H7 (cell line): ENCODE measurements at regions not wholly inside any gene's neighbourhood (a gene's known extent, or its start where the extent isn't known, plus 50 kb on each side); places are given as distances from the start of the nearest gene placed in this dataset.
A peak's percentile ranks its signal among the peaks of the same experiment; 100 is the strongest.
"Not testable (repeated sequence)": the region's sequence is repeated elsewhere in the genome, so short reads cannot be mapped to it uniquely, and the experiment has no call there.

Experiments used
- DNase-seq: peaks from one replicate; pipeline ENCODE4 v3.0.0; 2012
- H3K27me3 ChIP-seq: 2 replicates; pipeline ENCODE4 v1.6.0; 2011; ENCODE audit warnings: mild to moderate bottlenecking, low read length; ENCODE audit not compliant: control insufficient read depth, insufficient read depth
- H3K36me3 ChIP-seq: replicated peaks from 2 replicates; pipeline ENCODE4 v1.5.1; 2011; ENCODE audit warnings: low read length; ENCODE audit not compliant: control insufficient read depth, insufficient read depth
- H3K4me3 ChIP-seq: 2 replicates; pipeline ENCODE4 v1.5.1; 2011; ENCODE audit warnings: low read depth, mild to moderate bottlenecking, control low read depth, low read length, moderate library complexity; ENCODE audit not compliant: insufficient read depth

- no peaks in the 10 kb centered on the region for H3K27me3 ChIP-seq
- H3K4me3 ChIP-seq = no peak overlapping the region
- H3K36me3 ChIP-seq = no peaks in the 10 kb centered on the region
- no peak for DNase-seq
These were observed 228.4 kb downstream of the CYRIA start for GRCh38 chr2:16437189-16437588.

DNA sequence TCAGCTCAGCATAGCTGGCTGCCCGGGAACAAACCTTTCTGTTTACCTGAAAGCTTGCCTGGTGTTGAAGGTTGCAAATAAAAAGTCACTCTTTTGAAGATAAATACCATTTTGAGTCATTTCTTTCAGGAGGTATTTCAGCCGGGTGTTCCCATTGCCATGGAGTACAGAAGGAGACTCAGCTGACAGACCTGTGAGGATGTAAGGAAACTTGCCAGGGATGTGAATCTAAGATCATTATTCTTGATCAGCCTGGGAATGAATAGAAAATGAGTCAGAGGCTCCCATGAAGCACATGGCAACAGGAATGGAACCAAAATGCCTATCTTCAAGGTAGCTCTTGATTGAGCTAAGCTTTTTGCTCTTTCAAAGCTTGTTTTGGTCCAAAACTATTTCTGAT, 231.2 kb downstream of the CYRIA start:
- Histone ChIP-seq H3K4me3 (no peak overlapping the region), H3K36me3 (no peaks in the 10 kb centered on the region), H3K27me3 (no peaks in the 10 kb centered on the region)
- DNase-seq = no peak

DNA sequence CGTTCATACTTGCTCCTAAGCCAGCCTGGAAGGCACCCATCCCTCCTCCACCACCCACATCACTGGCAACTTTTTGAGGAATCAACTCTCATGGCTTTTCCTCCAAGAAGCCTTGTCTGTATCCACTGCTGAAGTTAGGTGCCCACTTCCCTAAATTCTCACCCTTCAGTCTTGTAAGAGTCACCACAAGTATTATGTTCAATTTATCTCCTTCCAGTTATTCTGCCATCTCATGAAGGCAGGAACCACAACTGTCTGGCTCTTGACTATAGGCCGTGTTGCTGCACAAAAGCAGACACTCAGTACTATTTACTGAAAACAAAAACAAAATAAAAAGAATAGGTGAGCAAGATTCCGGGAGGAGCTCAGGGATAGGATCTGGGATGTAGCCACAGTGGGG, 234.8 kb downstream of the CYRIA start:
- Histone ChIP-seq H3K4me3 (no peak overlapping the region), H3K27me3 (no peaks in the 10 kb centered on the region), H3K36me3 (no peaks in the 10 kb centered on the region)
- DNase-seq = no peak

DNA sequence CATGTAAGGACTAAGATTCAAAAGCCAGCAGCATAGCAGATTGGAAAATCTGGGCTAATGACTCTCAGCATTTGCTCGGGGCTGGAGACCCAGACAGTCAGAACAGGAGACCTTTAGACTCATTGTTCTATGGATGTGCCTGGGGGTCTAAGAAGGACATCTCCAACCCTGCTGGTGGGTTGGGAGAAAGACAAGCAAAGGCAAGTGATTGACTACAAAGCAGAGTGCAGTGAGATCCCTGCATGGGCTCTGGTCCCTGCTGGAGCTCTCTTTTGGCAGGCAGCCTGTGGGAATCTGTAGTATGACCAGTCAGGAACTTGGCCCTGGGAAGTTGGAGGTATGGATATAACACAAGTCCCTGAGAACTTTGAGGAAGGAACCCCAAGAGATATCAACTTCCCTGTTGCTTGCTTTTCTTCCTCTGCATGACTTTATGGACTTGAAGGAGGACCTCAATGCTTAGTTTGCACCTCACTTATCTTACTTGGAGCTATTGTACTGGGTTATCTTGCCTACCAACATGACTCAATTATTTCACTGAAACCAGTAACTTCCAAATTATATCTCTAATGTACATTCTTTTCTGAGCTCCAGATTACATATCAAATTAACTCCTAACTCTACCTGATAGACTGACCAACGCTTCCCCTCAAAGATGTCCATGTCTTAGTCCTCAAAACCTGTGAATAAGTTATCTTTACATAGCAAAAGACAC, 236.0 kb downstream of the CYRIA start:
- H3K36me3 ChIP-seq = no peaks in the 10 kb centered on the region
- H3K4me3 ChIP-seq = no peak overlapping the region
- no peaks in the 10 kb centered on the region for H3K27me3 ChIP-seq
- peak; percentile 21 for DNase-seq

DNA sequence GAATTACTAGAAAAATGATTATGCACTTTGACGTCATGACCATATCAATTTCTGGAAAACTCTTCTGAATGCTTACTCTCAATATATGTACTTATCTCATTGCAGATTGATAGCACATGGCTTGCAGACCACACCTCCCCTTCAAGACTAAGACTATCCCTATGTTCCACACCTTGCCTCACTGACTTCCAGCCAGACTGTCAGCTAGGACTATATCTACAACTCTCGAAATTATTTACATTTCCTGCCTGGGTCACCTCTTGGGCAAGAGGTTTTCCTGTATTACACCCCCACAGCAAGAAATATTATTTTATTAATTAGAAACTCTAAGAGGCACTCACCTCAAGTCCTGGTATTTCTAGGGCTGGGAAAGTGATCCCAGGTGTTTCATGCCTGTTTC, 236.6 kb downstream of the CYRIA start:
- Histone ChIP-seq H3K36me3 (no peaks in the 10 kb centered on the region), H3K4me3 (no peak overlapping the region), H3K27me3 (no peaks in the 10 kb centered on the region)
- DNase-seq = no peak

DNA sequence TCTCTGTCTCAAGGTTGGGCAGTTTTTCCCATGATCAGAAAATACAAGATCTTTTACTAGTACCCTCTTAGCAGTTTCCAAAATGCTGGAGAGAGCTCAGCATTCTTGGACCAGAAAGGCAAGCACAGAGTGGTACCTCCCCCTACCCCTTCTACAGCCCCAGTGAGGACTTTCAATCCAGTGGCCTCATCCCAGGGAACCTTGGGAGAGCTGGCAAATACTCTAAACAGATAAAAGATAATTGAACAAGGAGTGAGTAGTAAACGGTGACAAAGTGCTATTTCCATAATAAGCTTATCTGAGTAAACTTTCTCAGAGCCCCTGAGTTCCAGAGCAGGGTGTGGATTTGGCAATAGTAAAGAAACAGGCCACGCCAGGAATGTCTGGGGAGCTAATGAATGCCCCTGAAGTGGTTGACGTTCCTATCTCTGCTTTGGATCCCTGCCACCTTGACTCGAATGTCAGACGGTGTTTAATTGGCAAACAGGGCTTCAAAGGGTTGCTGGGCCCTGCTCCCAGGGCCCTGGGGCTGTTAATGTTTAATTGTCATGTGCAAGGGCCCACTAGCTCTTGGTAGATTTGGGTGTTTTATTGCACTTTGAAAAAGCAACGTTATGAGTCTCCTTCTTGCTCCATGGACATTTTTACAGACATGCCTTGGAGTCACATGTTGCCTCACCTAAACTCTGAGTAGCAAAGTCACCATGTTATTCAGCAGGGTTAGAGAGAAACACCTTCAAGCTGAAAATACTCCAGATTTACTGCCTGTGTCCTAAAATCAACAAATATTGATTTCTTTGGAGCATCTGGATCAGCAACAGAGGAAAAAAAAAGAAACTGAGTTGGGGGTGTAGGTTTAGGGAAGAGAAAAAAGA, 239.9 kb downstream of the CYRIA start:
- DNase-seq = no peak
- Histone ChIP-seq H3K27me3 (no peaks in the 10 kb centered on the region), H3K4me3 (no peak overlapping the region), H3K36me3 (no peaks in the 10 kb centered on the region)

- no peak for DNase-seq
- no peak overlapping the region for H3K4me3 ChIP-seq
- H3K27me3 ChIP-seq = no peaks in the 10 kb centered on the region
- no peaks in the 10 kb centered on the region for H3K36me3 ChIP-seq
These were observed 245.2 kb downstream of the CYRIA start for GRCh38 chr2:16420421-16420820.

GRCh38 chr2:16417726-16418125, 247.9 kb downstream of the CYRIA start:
- DNase-seq = no peak
- Histone ChIP-seq H3K27me3 (no peaks in the 10 kb centered on the region), H3K4me3 (no peak overlapping the region), H3K36me3 (no peaks in the 10 kb centered on the region)

DNA sequence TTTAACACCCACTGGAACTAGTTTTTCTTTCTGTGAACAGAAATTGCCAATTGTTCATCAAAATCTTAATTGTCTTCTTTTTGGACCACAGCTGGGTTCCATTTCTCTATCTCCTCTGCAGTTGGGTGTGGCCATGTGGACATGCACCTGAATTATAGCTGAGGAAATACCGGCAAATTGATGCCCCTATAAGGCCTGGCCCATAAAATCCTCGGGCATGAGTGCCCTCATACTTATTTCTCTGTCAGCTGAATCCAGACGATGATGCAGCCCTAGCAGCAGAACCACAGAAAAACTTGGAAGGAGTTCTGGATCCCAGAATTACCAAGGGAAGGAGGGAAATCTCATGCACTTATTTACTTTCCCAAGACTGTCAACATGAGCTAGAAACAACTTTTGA, 249.0 kb downstream of the CYRIA start:
- Histone ChIP-seq H3K4me3 (no peak overlapping the region), H3K36me3 (no peaks in the 10 kb centered on the region), H3K27me3 (no peaks in the 10 kb centered on the region)
- no peak for DNase-seq

- not testable (repeated sequence) for H3K36me3 ChIP-seq, H3K4me3 ChIP-seq, H3K27me3 ChIP-seq, DNase-seq
These were observed 249.8 kb downstream of the CYRIA start for GRCh38 chr2:16415861-16416260.

DNA sequence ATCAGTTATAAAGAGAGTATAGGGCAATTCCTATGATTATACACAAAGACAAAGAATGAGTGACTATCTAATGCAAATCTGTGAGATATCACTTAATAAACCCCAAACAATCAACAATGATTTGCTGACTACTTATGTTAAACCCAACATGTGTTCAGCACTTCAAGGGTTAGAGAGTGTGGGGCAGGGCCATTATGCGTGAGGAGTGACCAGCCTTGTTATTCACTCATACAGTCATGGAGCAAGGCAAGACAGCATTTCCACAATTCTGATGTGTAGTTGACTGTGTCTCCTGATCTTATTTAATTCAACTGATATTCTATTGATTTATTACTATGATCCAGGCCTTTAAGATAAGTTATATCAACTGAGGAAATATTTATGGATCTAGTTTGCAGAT, 251.7 kb downstream of the CYRIA start:
- no peak for DNase-seq
- Histone ChIP-seq H3K4me3 (no peak overlapping the region), H3K36me3 (no peaks in the 10 kb centered on the region), H3K27me3 (no peaks in the 10 kb centered on the region)

GRCh38 chr2:16413285-16413684, 252.3 kb downstream of the CYRIA start:
- DNase-seq = no peak
- no peaks in the 10 kb centered on the region for H3K27me3 ChIP-seq
- no peak overlapping the region for H3K4me3 ChIP-seq
- H3K36me3 ChIP-seq = no peaks in the 10 kb centered on the region

GRCh38 chr2:16412321-16413030, 253.2 kb downstream of the CYRIA start:
- Histone ChIP-seq H3K4me3 (no peak overlapping the region), H3K36me3 (no peaks in the 10 kb centered on the region), H3K27me3 (no peaks in the 10 kb centered on the region)
- DNase-seq = no peak

DNA sequence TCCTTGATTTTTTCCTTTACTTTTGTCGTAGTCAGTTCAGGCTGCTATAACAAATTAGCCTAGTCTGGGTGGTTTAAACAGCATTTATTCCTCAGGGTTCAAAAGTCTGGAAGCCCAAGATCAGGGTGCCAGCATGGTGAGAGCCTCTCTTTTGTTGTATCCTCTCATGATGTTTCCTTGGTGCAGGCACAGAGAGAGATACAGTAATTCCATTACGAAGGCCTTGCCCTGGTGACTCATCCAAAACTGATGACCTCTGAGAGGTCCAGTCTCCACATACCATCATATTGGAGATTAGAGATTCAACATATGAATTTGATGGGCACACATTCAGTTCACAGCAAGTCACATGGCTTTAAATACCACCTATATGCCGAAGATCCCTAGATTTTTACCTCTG, 253.8 kb downstream of the CYRIA start:
- H3K36me3 ChIP-seq = no peaks in the 10 kb centered on the region

GRCh38 chr2:16409849-16410248, 255.8 kb downstream of the CYRIA start:
- Histone ChIP-seq H3K4me3 (no peak overlapping the region), H3K36me3 (no peaks in the 10 kb centered on the region)
- DNase-seq = no peak

More for the DNA sequence above, 253.8 kb downstream of the CYRIA start:
- DNase-seq = no peak
- Histone ChIP-seq H3K4me3 (no peak overlapping the region), H3K27me3 (no peaks in the 10 kb centered on the region)

More at GRCh38 chr2:16409849-16410248, 255.8 kb downstream of the CYRIA start:
- no peaks in the 10 kb centered on the region for H3K27me3 ChIP-seq
